HG02610 (cell line): ENCODE measurements at regions not wholly inside any gene's neighbourhood (a gene's known extent, or its start where the extent isn't known, plus 50 kb on each side); places are given as distances from the start of the nearest gene placed in this dataset.
"Not testable (repeated sequence)": the region's sequence is repeated elsewhere in the genome, so short reads cannot be mapped to it uniquely, and the experiment has no call there.

Experiments
- ATAC-seq: cut with Tn5 transposase; IDR thresholded peaks from one replicate; pipeline ENCODE4 v1.9.1; 2021; ENCODE audit warnings: mild to moderate bottlenecking, moderate library complexity; ENCODE audit not compliant: unreplicated experiment

GRCh38 chr6:155828989-155829388, 373.4 kb upstream of the NOX3 start:
- no peak for ATAC-seq

GRCh38 chr6:155818698-155819097, 363.1 kb upstream of the NOX3 start:
- no peak for ATAC-seq

- ATAC-seq: no peak
Measured at GRCh38 chr6:155813548-155813947, 357.9 kb upstream of the NOX3 start.

GRCh38 chr6:155807243-155807642, 351.6 kb upstream of the NOX3 start:
- ATAC-seq: no peak

GRCh38 chr6:155801046-155801445, 345.4 kb upstream of the NOX3 start:
- ATAC-seq: no peak

GRCh38 chr6:155798876-155799275, 343.2 kb upstream of the NOX3 start:
- ATAC-seq: not testable (repeated sequence)

- ATAC-seq: no peak
Measured at GRCh38 chr6:155795173-155795796, 339.6 kb upstream of the NOX3 start.

- no peak for ATAC-seq
Measured at GRCh38 chr6:155791891-155792290, 336.3 kb upstream of the NOX3 start.

GRCh38 chr6:155791186-155791585, 335.5 kb upstream of the NOX3 start:
- ATAC-seq: no peak

GRCh38 chr6:155787168-155787567, 331.5 kb upstream of the NOX3 start:
- ATAC-seq: no peak

GRCh38 chr6:155786528-155786927, 330.9 kb upstream of the NOX3 start:
- ATAC-seq: no peak

GRCh38 chr6:155782739-155783459, 327.3 kb upstream of the NOX3 start:
- no peak for ATAC-seq

- ATAC-seq: no peak
Measured at GRCh38 chr6:155782320-155782731, 326.7 kb upstream of the NOX3 start.

- no peak for ATAC-seq
Measured at GRCh38 chr6:155779456-155779855, 323.8 kb upstream of the NOX3 start.

GRCh38 chr6:155778336-155778735, 322.7 kb upstream of the NOX3 start:
- no peak for ATAC-seq

- no peak for ATAC-seq
Measured at GRCh38 chr6:155771822-155772221, 316.2 kb upstream of the NOX3 start.

GRCh38 chr6:155770856-155771255, 315.2 kb upstream of the NOX3 start:
- ATAC-seq: no peak

- ATAC-seq: no peak
Measured at GRCh38 chr6:155770313-155770712, 314.7 kb upstream of the NOX3 start.

GRCh38 chr6:155765275-155766194, 309.9 kb upstream of the NOX3 start:
- no peak for ATAC-seq

- ATAC-seq: no peak
Measured at GRCh38 chr6:155762649-155763048, 307.0 kb upstream of the NOX3 start.

- ATAC-seq: no peak
Measured at GRCh38 chr6:155755452-155755851, 299.8 kb upstream of the NOX3 start.

- ATAC-seq: not testable (repeated sequence)
Measured at GRCh38 chr6:155748778-155749177, 293.1 kb upstream of the NOX3 start.
